ENCODE measurements at regions not wholly inside any gene's neighbourhood (a gene's known extent, or its start where the extent isn't known, plus 50 kb on each side); places are given as distances from the start of the nearest gene placed in this dataset.

- DNase-seq (ENCODE audit: low spot score) (no peak), ATAC-seq (peak; percentile 81)
Observed at GRCh38 chr6:9540534-9541126, 874.2 kb downstream of the TFAP2A start.

DNA sequence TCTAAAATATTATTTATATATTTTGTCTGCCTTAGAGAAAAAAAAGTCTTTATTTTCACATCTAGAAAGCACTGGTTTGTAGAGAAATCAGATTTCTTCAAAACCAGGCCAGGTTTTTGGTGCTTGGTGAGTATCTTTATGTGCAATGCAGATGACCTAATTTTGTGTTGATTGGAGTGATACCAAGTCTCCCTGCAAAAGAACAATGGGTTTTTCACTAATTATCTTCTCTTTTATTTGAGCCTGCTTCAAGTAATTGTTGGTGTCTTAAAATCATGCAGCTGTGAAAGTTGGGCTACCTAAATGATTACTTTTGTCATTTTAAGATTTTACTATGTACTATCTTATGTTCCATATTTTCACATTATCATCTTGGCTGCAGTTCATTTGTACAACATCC is 874.7 kb downstream of the TFAP2A start:
- ATAC-seq: no peak
- no peak for DNase-seq (ENCODE audit: low spot score)

GRCh38 chr6:9539231-9539755 is 875.6 kb downstream of the TFAP2A start:
- ATAC-seq (peak; percentile 49), DNase-seq (ENCODE audit: low spot score) (no peak)

GRCh38 chr6:9537381-9537780 is 877.5 kb downstream of the TFAP2A start:
- DNase-seq (ENCODE audit: low spot score) (no peak), ATAC-seq (no peak)

- DNase-seq (ENCODE audit: low spot score) (no peak), ATAC-seq (no peak)
Observed at GRCh38 chr6:9535106-9535505, 879.8 kb downstream of the TFAP2A start.

- DNase-seq (ENCODE audit: low spot score) (no peak), ATAC-seq (no peak)
Observed at GRCh38 chr6:9532621-9533557, 882.0 kb downstream of the TFAP2A start.

- ATAC-seq (no peak), DNase-seq (ENCODE audit: low spot score) (no peak)
Observed at GRCh38 chr6:9527679-9528286, 887.1 kb downstream of the TFAP2A start.

- DNase-seq (ENCODE audit: low spot score): no peak
- ATAC-seq: no peak
Observed at GRCh38 chr6:9523462-9523861, 891.4 kb downstream of the TFAP2A start.

DNA sequence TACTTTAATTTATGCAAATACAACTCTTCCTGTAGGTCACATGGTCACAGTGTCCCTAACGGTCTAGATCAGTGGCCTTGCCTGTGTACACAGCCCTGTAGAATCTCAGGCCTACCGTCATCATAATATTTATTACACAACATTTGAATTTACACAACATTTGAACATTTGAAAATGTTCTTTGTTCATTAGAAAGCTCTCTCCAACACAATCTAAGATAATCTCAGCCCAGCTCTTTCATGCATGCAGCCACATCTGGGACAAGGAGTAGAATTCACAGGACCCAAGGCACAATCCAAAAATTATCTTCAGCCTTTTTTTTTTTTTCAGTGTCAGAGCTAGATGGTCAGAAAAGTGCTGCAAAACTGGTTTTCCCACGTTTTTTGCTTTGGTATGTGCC is 892.8 kb downstream of the TFAP2A start:
- no peak for ATAC-seq
- DNase-seq (ENCODE audit: low spot score): no peak

- no peak for ATAC-seq
- no peak for DNase-seq (ENCODE audit: low spot score)
Observed at GRCh38 chr6:9521152-9521530, 893.7 kb downstream of the TFAP2A start.

GRCh38 chr6:9520417-9521151 is 894.3 kb downstream of the TFAP2A start:
- DNase-seq (ENCODE audit: low spot score) (no peak), ATAC-seq (no peak)

DNA sequence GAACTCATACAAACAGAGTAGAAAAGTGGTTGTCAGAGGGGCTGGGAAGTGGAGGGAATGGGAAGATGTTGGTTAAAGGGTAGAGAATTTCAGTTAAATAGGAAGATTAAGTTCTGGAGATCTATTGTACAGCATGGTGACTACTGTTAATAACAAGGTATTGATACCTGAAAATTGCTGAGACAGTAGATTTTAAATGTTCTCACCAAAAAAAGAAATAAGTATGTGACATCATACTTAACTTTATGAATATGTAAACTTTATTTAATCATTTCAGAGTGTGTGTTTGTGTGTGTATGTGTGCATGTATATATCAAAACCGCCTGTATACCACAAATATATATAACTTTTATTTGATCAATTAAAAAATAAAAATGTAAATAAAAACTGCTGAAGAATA is 896.4 kb downstream of the TFAP2A start:
- no peak for ATAC-seq
- DNase-seq (ENCODE audit: low spot score): no peak

- ATAC-seq: no peak
- DNase-seq (ENCODE audit: low spot score): no peak
Observed at GRCh38 chr6:9517806-9518205, 897.1 kb downstream of the TFAP2A start.

- no peak for DNase-seq (ENCODE audit: low spot score)
Observed at GRCh38 chr6:9515633-9516606, 899.0 kb downstream of the TFAP2A start.

DNA sequence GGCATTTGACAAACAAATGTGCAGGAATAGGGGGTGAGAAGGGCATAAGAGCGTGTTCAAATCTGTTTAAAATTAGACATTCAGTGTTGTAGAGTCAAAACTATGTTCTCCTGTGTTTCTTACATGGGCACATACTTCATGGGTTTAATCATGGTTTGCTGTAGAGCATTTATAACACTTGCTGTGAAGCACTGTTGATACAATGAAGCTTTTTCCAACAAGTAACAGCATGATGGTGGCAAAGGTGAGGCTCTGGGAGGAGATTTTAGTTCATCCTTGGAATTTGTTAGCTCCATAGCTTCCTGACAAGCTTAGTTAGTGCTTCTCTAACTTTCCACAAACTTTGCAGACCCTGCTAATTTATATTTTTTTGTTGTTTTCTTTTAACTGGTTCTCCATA is 900.7 kb downstream of the TFAP2A start:
- ATAC-seq (no peak), DNase-seq (ENCODE audit: low spot score) (no peak)

More at GRCh38 chr6:9515633-9516606, 899.0 kb downstream of the TFAP2A start:
- no peak for ATAC-seq

DNA sequence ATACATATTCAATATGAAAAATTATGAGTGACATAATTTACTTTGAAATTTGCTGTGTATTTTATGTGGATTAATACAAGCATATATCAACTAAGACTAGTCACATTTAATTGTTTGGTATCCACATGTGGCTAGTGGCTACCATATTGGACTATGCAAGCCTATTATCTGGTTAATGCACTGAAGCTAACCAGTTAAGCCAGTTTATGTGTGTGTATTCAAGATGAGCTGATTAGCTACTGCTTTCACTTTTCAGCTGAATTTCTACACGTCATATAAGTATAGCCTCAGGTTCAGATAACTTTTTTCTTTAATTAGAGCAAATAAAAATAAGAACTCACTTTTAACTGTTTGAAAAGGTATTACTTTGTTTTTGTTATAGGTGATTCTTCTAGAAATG is 903.7 kb downstream of the TFAP2A start:
- no peak for DNase-seq (ENCODE audit: low spot score)
- no peak for ATAC-seq

GRCh38 chr6:9507136-9507895 is 907.6 kb downstream of the TFAP2A start:
- DNase-seq (ENCODE audit: low spot score) (no peak), ATAC-seq (no peak)

DNA sequence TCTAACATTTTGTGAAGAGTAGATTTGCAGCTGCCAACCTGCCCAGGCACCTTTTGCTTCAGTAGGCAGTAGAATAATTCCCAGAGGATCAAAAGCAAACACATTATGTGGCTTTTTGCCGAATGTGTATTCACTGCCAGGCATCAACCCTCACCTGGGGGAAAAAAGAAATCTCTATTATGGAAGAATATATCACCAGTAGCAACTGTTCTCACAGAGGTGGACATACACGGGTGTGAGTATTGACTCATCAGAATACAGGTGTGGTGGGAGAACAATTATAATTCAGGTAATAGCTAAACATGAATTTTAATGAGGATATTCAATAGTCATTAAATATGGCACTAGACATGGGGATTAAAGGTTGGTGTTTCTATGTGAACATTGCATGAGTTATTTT is 910.7 kb downstream of the TFAP2A start:
- ATAC-seq: no peak

DNA sequence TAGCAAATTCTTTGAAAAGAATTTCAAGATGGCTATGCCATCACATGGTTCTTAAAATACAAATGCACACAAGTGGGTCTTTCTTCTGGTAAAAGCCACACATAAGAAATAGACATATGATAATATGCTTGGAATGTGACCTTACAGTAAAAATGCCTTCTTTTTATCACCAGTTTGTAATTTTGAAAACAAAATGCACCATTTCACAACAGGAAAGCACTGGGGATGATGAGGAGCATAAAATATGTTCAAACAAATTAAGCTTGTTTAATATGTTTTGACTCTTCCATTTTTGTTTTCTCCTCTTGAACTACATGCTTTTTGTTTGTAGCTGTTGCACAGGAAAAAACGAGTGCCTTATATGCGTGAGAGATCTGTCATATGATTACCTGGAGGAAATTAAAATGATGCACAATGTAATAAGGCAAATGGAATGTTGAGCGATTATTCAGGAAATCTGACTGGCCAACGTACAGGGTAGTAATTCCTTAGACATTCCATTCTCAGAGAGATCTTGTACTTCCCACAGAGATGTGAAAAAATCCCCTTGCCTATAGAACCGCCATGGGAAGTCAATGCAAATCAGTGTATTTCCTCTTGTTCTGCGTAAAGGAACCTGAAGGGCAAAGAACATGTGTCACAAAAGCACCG is 911.6 kb downstream of the TFAP2A start:
- ATAC-seq: no peak
- no peak for DNase-seq (ENCODE audit: low spot score)

More for the DNA sequence above, 910.7 kb downstream of the TFAP2A start:
- no peak for DNase-seq (ENCODE audit: low spot score)
